ENCODE measurements at regions not wholly inside any gene's neighbourhood (a gene's known extent, or its start where the extent isn't known, plus 50 kb on each side); places are given as distances from the start of the nearest gene placed in this dataset.

- no peak for TF ChIP-seq YY1 (IDR thresholded peaks at IDR 0.05; ENCODE audit: insufficient read depth, insufficient read length)
- no peak for TF ChIP-seq ZNF274 (IDR thresholded peaks at IDR 0.05; ENCODE audit: low read depth, low read length)
Observed at GRCh38 chr10:8640878-8641277, 586.4 kb downstream of the GATA3 start.
